OCI-LY1 (cell line): ENCODE measurements at regions not wholly inside any gene's neighbourhood (a gene's known extent, or its start where the extent isn't known, plus 50 kb on each side); places are given as distances from the start of the nearest gene placed in this dataset.

ENCODE experiments used
- H2AFZ ChIP-seq: fragments of 200-600 bp; sonication (generic), shearing (Covaris generic); 2 replicates; pipeline ENCODE4 v1.6.0; 2014; ENCODE audit warnings: antibody characterized with exemption, mild to moderate bottlenecking, low read length
- H3F3A ChIP-seq: fragments of 200-600 bp; sonication (generic), shearing (Covaris generic); 2 replicates; pipeline ENCODE4 v1.6.0; 2014; ENCODE audit warnings: mild to moderate bottlenecking, antibody characterized with exemption, low read length, moderate library complexity; ENCODE audit not compliant: insufficient read depth
- H3K27ac ChIP-seq: fragments of 200-600 bp; sonication (generic); 2 replicates; pipeline ENCODE4 v1.5.1; 2014; ENCODE audit warnings: low read length, mixed run types, mild to moderate bottlenecking, low read depth; ENCODE audit not compliant: poor library complexity, severe bottlenecking
- H3K27me3 ChIP-seq: fragments of 200-600 bp; sonication (generic); 2 replicates; pipeline ENCODE4 v1.6.0; 2014; ENCODE audit warnings: antibody characterized with exemption, mild to moderate bottlenecking, low read length, moderate library complexity; ENCODE audit not compliant: insufficient read depth
- H3K36me3 ChIP-seq: fragments of 200-600 bp; sonication (generic); 2 replicates; pipeline ENCODE4 v1.6.1; 2014; ENCODE audit warnings: mild to moderate bottlenecking, antibody characterized with exemption, low read length, moderate library complexity, mixed read lengths; ENCODE audit not compliant: insufficient read depth
- H3K4me1 ChIP-seq: fragments of 200-600 bp; sonication (generic); 2 replicates; pipeline ENCODE4 v1.5.1; 2014; ENCODE audit warnings: mild to moderate bottlenecking, low read length, moderate library complexity; ENCODE audit not compliant: insufficient read depth, severe bottlenecking
- H3K4me2 ChIP-seq: fragments of 200-600 bp; sonication (generic), shearing (Covaris generic); 2 replicates; pipeline ENCODE4 v1.6.1; 2014; ENCODE audit warnings: low read length
- H3K4me3 ChIP-seq: fragments of 200-600 bp; sonication (generic); 2 replicates; pipeline ENCODE4 v1.5.1; 2014; ENCODE audit warnings: low read length, low read depth, mild to moderate bottlenecking, mixed read lengths; ENCODE audit not compliant: poor library complexity, severe bottlenecking
- H3K79me2 ChIP-seq: fragments of 200-600 bp; shearing (Covaris generic); 2 replicates; pipeline ENCODE4 v1.6.1; 2016; ENCODE audit warnings: mixed run types, low read length, mixed read lengths; ENCODE audit not compliant: insufficient read depth
- H3K9ac ChIP-seq: fragments of 200-600 bp; sonication (generic), shearing (Covaris generic); 2 replicates; pipeline ENCODE4 v1.6.1; 2014; ENCODE audit warnings: mild to moderate bottlenecking, low read length, mixed read lengths
- H3K9me2 ChIP-seq: fragments of 200-600 bp; sonication (generic), shearing (Covaris generic); 2 replicates; pipeline ENCODE4 v1.6.1; 2014; ENCODE audit warnings: low read depth, mild to moderate bottlenecking, low read length, mixed read lengths
- H3K9me3 ChIP-seq: fragments of 200-600 bp; shearing (Covaris generic); 2 replicates; pipeline ENCODE4 v1.6.1; 2014; ENCODE audit warnings: low read length, mixed read lengths
- H4K20me1 ChIP-seq: fragments of 200-600 bp; sonication (generic), shearing (Covaris generic); 2 replicates; pipeline ENCODE4 v1.6.0; 2016; ENCODE audit warnings: mild to moderate bottlenecking, low read length; ENCODE audit not compliant: insufficient read depth
- EZH2 ChIP-seq: fragments of 200-600 bp; sonication (generic), shearing (Covaris generic); IDR thresholded peaks from 2 replicates; pipeline ENCODE4 v1.8.0; 2017; ENCODE audit warnings: borderline replicate concordance, mixed run types, mild to moderate bottlenecking, antibody characterized with exemption, low read length, moderate library complexity, mixed read lengths
- TF ChIP-seq, protein P1 (sequence below): fragments of 200-600 bp; sonication (generic), shearing (Covaris generic); IDR thresholded peaks from 2 replicates; pipeline ENCODE4 v1.5.1; 2017; ENCODE audit warnings: mild to moderate bottlenecking, antibody characterized with exemption, low read length, moderate library complexity, mixed read lengths

DNA sequence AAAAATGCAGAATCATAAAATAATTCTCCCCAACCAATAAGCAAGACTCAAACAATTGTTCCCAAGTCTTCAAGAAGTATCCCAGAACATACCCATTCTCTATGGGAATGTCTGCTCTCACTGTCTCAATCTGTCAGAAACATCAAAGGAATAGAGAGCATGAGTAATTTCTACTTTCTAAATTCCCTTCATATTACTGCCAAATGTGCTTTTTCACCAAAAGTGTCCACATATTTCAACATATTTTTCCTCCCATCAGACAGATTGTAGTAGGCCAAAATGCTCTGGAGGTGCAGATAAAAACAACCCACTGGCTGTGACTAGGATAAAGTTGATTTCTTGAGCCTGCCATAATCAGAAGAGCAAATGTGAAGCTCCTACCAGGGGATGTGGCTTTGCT is 692.0 kb upstream of the FAM241A start:
- Histone ChIP-seq H3K4me1 (no peaks in the 10 kb centered on the region), H3K9ac (no peak overlapping the region), H3K4me3 (no peak overlapping the region), H4K20me1 (no peaks in the 10 kb centered on the region), H2AFZ (no peak overlapping the region), H3K9me3 (no peaks in the 10 kb centered on the region), H3K4me2 (no peak overlapping the region), H3K79me2 (no peaks in the 10 kb centered on the region), H3K36me3 (no peaks in the 10 kb centered on the region), H3K9me2 (no peaks in the 10 kb centered on the region), H3K27ac (no peak overlapping the region), H3K27me3 (no peaks in the 10 kb centered on the region), H3F3A (no peaks in the 10 kb centered on the region)
- TF ChIP-seq EZH2 = no peak
- TF ChIP-seq, protein P1, sequence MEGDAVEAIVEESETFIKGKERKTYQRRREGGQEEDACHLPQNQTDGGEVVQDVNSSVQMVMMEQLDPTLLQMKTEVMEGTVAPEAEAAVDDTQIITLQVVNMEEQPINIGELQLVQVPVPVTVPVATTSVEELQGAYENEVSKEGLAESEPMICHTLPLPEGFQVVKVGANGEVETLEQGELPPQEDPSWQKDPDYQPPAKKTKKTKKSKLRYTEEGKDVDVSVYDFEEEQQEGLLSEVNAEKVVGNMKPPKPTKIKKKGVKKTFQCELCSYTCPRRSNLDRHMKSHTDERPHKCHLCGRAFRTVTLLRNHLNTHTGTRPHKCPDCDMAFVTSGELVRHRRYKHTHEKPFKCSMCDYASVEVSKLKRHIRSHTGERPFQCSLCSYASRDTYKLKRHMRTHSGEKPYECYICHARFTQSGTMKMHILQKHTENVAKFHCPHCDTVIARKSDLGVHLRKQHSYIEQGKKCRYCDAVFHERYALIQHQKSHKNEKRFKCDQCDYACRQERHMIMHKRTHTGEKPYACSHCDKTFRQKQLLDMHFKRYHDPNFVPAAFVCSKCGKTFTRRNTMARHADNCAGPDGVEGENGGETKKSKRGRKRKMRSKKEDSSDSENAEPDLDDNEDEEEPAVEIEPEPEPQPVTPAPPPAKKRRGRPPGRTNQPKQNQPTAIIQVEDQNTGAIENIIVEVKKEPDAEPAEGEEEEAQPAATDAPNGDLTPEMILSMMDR = no peak

GRCh38 chr4:111454961-111455360 is 690.3 kb upstream of the FAM241A start:
- Histone ChIP-seq H3K4me3 (no peak overlapping the region), H3F3A (no peaks in the 10 kb centered on the region), H3K79me2 (no peaks in the 10 kb centered on the region), H3K9me2 (no peaks in the 10 kb centered on the region), H3K9ac (no peak overlapping the region), H4K20me1 (no peaks in the 10 kb centered on the region), H3K4me2 (no peak overlapping the region), H2AFZ (no peak overlapping the region), H3K27me3 (no peaks in the 10 kb centered on the region), H3K27ac (no peak overlapping the region), H3K4me1 (no peaks in the 10 kb centered on the region), H3K36me3 (no peaks in the 10 kb centered on the region), H3K9me3 (no peaks in the 10 kb centered on the region)
- TF ChIP-seq EZH2 = no peak
- TF ChIP-seq, protein P1 = no peak

DNA sequence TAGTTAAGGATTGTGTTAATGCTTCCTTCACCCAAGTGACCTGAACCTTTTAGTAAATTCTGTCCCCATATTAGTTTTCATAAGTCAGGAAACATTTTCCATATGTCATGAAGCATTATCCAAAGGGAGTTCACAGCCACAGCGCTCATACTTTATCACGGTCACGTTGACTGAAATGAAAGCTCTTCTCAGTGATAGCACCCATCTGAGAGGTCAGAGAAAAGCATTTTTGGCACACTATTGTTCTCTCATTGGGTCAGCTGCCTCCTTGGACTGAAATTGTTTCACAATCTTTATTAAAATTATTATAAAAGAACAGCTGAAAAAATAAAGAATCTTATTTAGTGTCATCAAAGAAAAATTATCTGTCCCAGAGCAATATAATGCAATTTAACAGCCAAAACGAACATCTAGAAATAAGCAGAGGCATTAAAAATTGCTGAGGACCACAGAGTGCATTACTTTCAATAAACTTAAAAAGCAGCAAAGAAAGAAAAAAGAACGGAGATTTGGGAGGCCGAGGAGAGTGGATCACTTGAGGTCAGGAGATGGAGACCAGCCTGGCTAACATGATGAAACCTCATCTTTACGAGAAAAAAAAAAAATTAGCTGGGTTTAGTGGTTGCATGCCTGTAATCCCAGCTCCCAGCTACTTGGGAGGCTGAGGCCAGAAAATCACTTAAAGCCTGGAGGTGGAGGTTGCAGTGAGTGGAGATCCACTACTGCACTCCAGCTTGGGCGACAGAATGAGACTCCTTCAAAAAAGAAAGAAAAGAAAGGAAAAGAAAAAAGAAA is 680.8 kb upstream of the FAM241A start:
- Histone ChIP-seq H2AFZ (no peak overlapping the region), H3K4me2 (no peak overlapping the region), H3K9ac (no peak overlapping the region), H3F3A (no peaks in the 10 kb centered on the region), H3K4me3 (no peak overlapping the region), H3K27me3 (no peaks in the 10 kb centered on the region), H3K27ac (no peak overlapping the region), H3K9me2 (no peaks in the 10 kb centered on the region), H3K9me3 (no peaks in the 10 kb centered on the region), H3K4me1 (no peaks in the 10 kb centered on the region), H3K36me3 (no peaks in the 10 kb centered on the region), H3K79me2 (no peaks in the 10 kb centered on the region), H4K20me1 (no peaks in the 10 kb centered on the region)
- no peak for TF ChIP-seq EZH2
- TF ChIP-seq, protein P1 = no peak
